Fibroblast of lung (primary cell): ENCODE measurements at regions not wholly inside any gene's neighbourhood (a gene's known extent, or its start where the extent isn't known, plus 50 kb on each side); places are given as distances from the start of the nearest gene placed in this dataset.

Experiments used
- DNase-seq, 2 donors: peaks; one replicate each; pipeline versions ENCODE4 v3.0.0 to v3.0.0-alpha.2; 2010; ENCODE audit warnings: low read depth in 2 of 2
- H2AFZ ChIP-seq: 2 replicates; pipeline ENCODE4 v1.5.1; 2012; ENCODE audit warnings: low read length, control low read depth, inconsistent platforms
- H3K27ac ChIP-seq: 2 replicates; pipeline ENCODE4 v1.5.1; 2011; ENCODE audit warnings: low read length, control low read depth; ENCODE audit not compliant: insufficient read depth
- H3K27me3 ChIP-seq: 2 replicates; pipeline ENCODE4 v1.5.1; 2011; ENCODE audit warnings: mild to moderate bottlenecking, low read length; ENCODE audit not compliant: control insufficient read depth, insufficient read depth
- H3K36me3 ChIP-seq: 2 replicates; pipeline ENCODE4 v1.5.1; 2011; ENCODE audit warnings: low read length; ENCODE audit not compliant: control insufficient read depth, insufficient read depth
- H3K4me1 ChIP-seq: 2 replicates; pipeline ENCODE4 v1.5.1; 2011; ENCODE audit warnings: low read length; ENCODE audit not compliant: control insufficient read depth, insufficient read depth; ENCODE audit errors: extremely low read depth
- H3K4me2 ChIP-seq: 2 replicates; pipeline ENCODE4 v1.5.1; 2011; ENCODE audit warnings: low read length, control low read depth; ENCODE audit not compliant: insufficient read depth; ENCODE audit errors: extremely low read depth
- H3K4me3 ChIP-seq, 4 experiments: fragments of 200-600 bp in 1 of 4; sonication (generic) in 1 of 4; replicated peaks in 1 of 4; 2 replicates each; pipeline ENCODE4 v1.5.1; 2011 to 2016; ENCODE audit warnings: low read length in 4 of 4, low read depth in 3 of 4, mild to moderate bottlenecking in 3 of 4, control low read depth in 2 of 4, inconsistent platforms in 1 of 4, mixed read lengths in 1 of 4; ENCODE audit not compliant: insufficient read depth in 1 of 4; ENCODE audit errors: control extremely low read depth in 1 of 4
- H3K79me2 ChIP-seq: 2 replicates; pipeline ENCODE4 v1.5.1; 2012; ENCODE audit warnings: mild to moderate bottlenecking, low read length, inconsistent platforms; ENCODE audit not compliant: control insufficient read depth, insufficient read depth
- H3K9ac ChIP-seq: 2 replicates; pipeline ENCODE4 v1.5.1; 2011; ENCODE audit warnings: mild to moderate bottlenecking, low read length, control low read depth; ENCODE audit not compliant: insufficient read depth
- H3K9me3 ChIP-seq: 2 replicates; pipeline ENCODE4 v1.5.1; 2012; ENCODE audit warnings: low read depth, low read length; ENCODE audit not compliant: control insufficient read depth, insufficient read depth
- H4K20me1 ChIP-seq: 2 replicates; pipeline ENCODE4 v1.5.1; 2011; ENCODE audit warnings: low read length; ENCODE audit not compliant: control insufficient read depth, insufficient read depth; ENCODE audit errors: extremely low read depth
- EZH2 ChIP-seq: IDR thresholded peaks from 2 replicates; pipeline ENCODE4 v1.5.1; 2012; ENCODE audit warnings: low read length, control low read depth, mild to moderate bottlenecking; ENCODE audit errors: missing control alignments
- TF ChIP-seq, protein P1 (sequence below), 2 donors: IDR thresholded peaks in 1 of 2; conservative IDR thresholded peaks in 1 of 2; 1 replicate in 1 of 2; 2 replicates in 1 of 2; pipeline ENCODE4 v1.5.1; 2011 to 2012; ENCODE audit warnings: low read length in 2 of 2, control low read depth in 1 of 2, inconsistent platforms in 1 of 2, low read depth in 1 of 2, mild to moderate bottlenecking in 1 of 2

DNA sequence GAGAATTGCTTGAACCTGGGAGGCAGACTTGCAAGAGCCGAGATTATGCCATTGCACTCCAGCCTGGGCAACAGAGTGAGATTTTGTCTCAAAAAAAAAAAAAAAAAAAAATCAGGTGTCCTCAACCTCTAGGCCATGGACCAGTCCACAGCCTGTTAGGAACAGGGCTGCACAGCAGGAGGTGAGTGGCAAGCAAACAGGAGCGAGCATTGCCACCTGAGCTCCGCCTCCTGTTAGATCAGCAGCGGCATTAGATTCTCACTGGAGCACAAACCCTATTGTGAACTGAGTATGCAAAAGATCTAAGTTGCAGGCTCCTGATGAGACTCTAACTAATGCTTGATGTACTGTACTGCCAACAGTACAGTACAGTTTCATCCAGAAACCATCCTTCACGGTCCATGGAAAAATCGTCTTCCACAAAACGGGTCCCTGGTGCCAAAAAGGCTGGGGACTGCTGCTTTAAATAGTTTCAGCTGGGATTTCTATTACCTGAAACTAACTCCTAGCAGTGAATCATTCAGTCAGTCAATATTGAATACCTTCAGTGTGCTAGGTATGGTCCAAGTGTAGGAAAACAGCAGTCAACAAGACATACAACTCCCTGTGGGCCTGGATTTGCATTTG is 56.3 kb upstream of the DHX40 start:
- Histone ChIP-seq H3K79me2 (no peaks in the 10 kb centered on the region), H3K4me1 (no peaks in the 10 kb centered on the region), H3K36me3 (no peaks in the 10 kb centered on the region), H4K20me1 (no peaks in the 10 kb centered on the region), H3K9ac (no peak overlapping the region), H3K4me2 (no peak overlapping the region), H3K27ac (no peak overlapping the region), H2AFZ (no peak overlapping the region), H3K9me3 (no peaks in the 10 kb centered on the region), H3K27me3 (no peaks in the 10 kb centered on the region), H3K4me3 (no peak overlapping the region)
- no peak for DNase-seq
- no peak for TF ChIP-seq EZH2
- TF ChIP-seq, protein P1, sequence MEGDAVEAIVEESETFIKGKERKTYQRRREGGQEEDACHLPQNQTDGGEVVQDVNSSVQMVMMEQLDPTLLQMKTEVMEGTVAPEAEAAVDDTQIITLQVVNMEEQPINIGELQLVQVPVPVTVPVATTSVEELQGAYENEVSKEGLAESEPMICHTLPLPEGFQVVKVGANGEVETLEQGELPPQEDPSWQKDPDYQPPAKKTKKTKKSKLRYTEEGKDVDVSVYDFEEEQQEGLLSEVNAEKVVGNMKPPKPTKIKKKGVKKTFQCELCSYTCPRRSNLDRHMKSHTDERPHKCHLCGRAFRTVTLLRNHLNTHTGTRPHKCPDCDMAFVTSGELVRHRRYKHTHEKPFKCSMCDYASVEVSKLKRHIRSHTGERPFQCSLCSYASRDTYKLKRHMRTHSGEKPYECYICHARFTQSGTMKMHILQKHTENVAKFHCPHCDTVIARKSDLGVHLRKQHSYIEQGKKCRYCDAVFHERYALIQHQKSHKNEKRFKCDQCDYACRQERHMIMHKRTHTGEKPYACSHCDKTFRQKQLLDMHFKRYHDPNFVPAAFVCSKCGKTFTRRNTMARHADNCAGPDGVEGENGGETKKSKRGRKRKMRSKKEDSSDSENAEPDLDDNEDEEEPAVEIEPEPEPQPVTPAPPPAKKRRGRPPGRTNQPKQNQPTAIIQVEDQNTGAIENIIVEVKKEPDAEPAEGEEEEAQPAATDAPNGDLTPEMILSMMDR (conservative IDR thresholded peaks at IDR 0.05 in 1 of 2, IDR thresholded peaks at IDR 0.05 in 1 of 2; ENCODE audit: low read depth in 1 of 2, low read length in 2 of 2): no peak

DNA sequence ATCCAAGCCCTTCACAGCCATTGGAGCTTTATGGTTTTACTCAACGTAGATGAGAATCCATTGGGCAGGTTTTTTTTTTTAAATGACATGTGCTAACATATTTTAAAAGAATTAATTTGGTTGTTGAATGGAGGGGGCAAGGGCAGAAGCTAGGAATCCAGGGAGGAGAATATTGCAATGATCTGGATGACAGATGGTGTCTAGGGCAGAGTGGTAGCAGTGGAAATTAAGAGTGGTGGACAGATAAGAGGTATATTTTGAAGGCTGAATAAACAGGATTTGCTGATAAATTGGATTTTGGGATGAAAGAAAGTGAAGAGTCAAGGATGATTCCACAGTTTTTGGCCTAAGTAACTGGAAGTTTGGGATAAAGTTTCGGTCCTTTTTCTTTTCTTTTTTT is 54.8 kb upstream of the DHX40 start:
- TF ChIP-seq, protein P1 (conservative IDR thresholded peaks at IDR 0.05 in 1 of 2, IDR thresholded peaks at IDR 0.05 in 1 of 2; ENCODE audit: low read depth in 1 of 2, low read length in 2 of 2): no peak
- no peak for TF ChIP-seq EZH2
- no peaks in the 10 kb centered on the region for H4K20me1 ChIP-seq
- H3K79me2 ChIP-seq: no peaks in the 10 kb centered on the region
- H3K27me3 ChIP-seq: no peaks in the 10 kb centered on the region
- H3K27ac ChIP-seq: no peak overlapping the region
- H3K4me1 ChIP-seq: no peaks in the 10 kb centered on the region
- H2AFZ ChIP-seq: no peak overlapping the region
- no peaks in the 10 kb centered on the region for H3K36me3 ChIP-seq
- no peaks in the 10 kb centered on the region for H3K9me3 ChIP-seq
- no peak overlapping the region for H3K9ac ChIP-seq
- H3K4me3 ChIP-seq: no peak overlapping the region
- no peak overlapping the region for H3K4me2 ChIP-seq
- DNase-seq: no peak

DNA sequence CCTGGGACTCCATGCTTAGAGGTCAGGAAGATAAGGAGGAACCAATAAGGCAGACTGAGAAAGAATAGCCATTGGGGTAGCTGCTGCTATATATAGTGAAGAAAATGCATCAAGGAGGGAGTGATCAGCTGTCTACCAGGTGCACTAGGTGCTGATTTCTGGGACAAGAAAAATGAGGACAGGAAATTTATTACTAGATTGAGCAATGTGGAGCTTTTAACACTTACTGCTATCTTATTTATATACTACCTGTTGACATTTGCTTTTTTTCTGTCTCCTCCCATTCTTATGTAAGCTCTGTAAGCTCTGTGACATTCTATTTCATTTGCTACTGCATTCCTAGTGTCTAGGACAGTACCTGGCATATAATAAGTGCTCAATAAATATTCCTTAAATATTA is 53.7 kb upstream of the DHX40 start:
- TF ChIP-seq, protein P1 (conservative IDR thresholded peaks at IDR 0.05 in 1 of 2, IDR thresholded peaks at IDR 0.05 in 1 of 2; ENCODE audit: low read depth in 1 of 2, low read length in 2 of 2): no peak
- no peak for TF ChIP-seq EZH2
- H3K9ac ChIP-seq: no peak overlapping the region
- DNase-seq: no peak
- H3K27ac ChIP-seq: no peak overlapping the region
- no peaks in the 10 kb centered on the region for H3K9me3 ChIP-seq
- H3K4me2 ChIP-seq: no peak overlapping the region
- no peaks in the 10 kb centered on the region for H4K20me1 ChIP-seq
- no peaks in the 10 kb centered on the region for H3K27me3 ChIP-seq
- H3K4me1 ChIP-seq: no peaks in the 10 kb centered on the region
- no peak overlapping the region for H3K4me3 ChIP-seq
- no peak overlapping the region for H2AFZ ChIP-seq
- no peaks in the 10 kb centered on the region for H3K36me3 ChIP-seq
- H3K79me2 ChIP-seq: no peaks in the 10 kb centered on the region
